GM12878 (cell line): ENCODE measurements at regions not wholly inside any gene's neighbourhood (a gene's known extent, or its start where the extent isn't known, plus 50 kb on each side); places are given as distances from the start of the nearest gene placed in this dataset.

ENCODE experiments used
- ATAC-seq: fragments of 200-7000 bp; cut with Tn5 transposase; 3 replicates; pipeline ENCODE4 v1.9.1; 2020; ENCODE audit warnings: mild to moderate bottlenecking, moderate library complexity
- BruUV-seq: library from RNA; stranded (reverse); fragments of 400-500 nt; replicated peaks from 2 replicates; lab custom pipeline; 2021; lab: Mats Ljungman, UMichigan
- CTCF ChIA-PET: fragments of 300-600 bp; sonication (Branson Sonifier 250); formaldehyde crosslinking; extraction: SDS; loops from one replicate; lab custom pipeline; 2021; ENCODE audit warnings: inconsistent platforms; lab: Yijun Ruan, JAX
- POLR2A ChIA-PET: fragments of 350-600 bp; formaldehyde crosslinking; extraction: SDS; loops from one replicate; lab custom pipeline; 2021; ENCODE audit warnings: inconsistent platforms; lab: Charles Lee
- RAD21 ChIA-PET: fragments of 300-600 bp; sonication (Branson Sonifier 250); formaldehyde crosslinking; loops from one replicate; lab custom pipeline; 2023; ENCODE audit warnings: antibody characterized with exemption; ENCODE audit not compliant: unreplicated experiment; lab: Charles Lee
- SMC1A ChIA-PET: fragments of 300-600 bp; sonication (Branson Sonifier 250); formaldehyde crosslinking; loops from one replicate; lab custom pipeline; 2023; ENCODE audit not compliant: unreplicated experiment, uncharacterized antibody; lab: Charles Lee
- DNase-seq: peaks from one replicate; pipeline ENCODE4 v3.0.0-alpha.2; 2011; ENCODE audit warnings: low read depth, low spot score
- FAIRE-seq: peaks from 3 replicates; lab custom pipeline; 2011; peaks lifted over from hg19 to GRCh38; lab: Jason Lieb, UNC
- H2AFZ ChIP-seq: 2 replicates; pipeline ENCODE4 v1.6.0; 2011; ENCODE audit warnings: low read depth, low read length, control low read depth; ENCODE audit not compliant: control insufficient read depth
- H3K27ac ChIP-seq: 2 replicates; pipeline ENCODE4 v1.5.1; 2011; ENCODE audit warnings: control low read depth; ENCODE audit not compliant: control insufficient read depth, insufficient read depth
- H3K27me3 ChIP-seq, 2 experiments: replicated peaks in 1 of 2; 2 replicates each; pipeline versions ENCODE4 v1.6.0 to v1.6.1; 2011; ENCODE audit warnings: low read length in 1 of 2; ENCODE audit not compliant: control insufficient read depth in 2 of 2, insufficient read depth in 2 of 2
- H3K36me3 ChIP-seq, 2 experiments: 2 replicates each; pipeline ENCODE4 v1.5.1; 2011; ENCODE audit warnings: low read length in 1 of 2; ENCODE audit not compliant: control insufficient read depth in 2 of 2, insufficient read depth in 2 of 2
- H3K4me1 ChIP-seq: 2 replicates; pipeline ENCODE4 v1.6.1; 2011; ENCODE audit warnings: mild to moderate bottlenecking, low read length, moderate library complexity, mixed read lengths; ENCODE audit not compliant: control insufficient read depth, insufficient read depth
- H3K4me2 ChIP-seq: 2 replicates; pipeline ENCODE4 v1.6.0; 2011; ENCODE audit warnings: control low read depth; ENCODE audit not compliant: control insufficient read depth, insufficient read depth
- H3K4me3 ChIP-seq: fragments of 200-600 bp; sonication (generic); 2 replicates; pipeline ENCODE4 v1.5.1; 2016
- H3K79me2 ChIP-seq: 2 replicates; pipeline ENCODE4 v1.6.0; 2011; ENCODE audit warnings: low read length; ENCODE audit not compliant: control insufficient read depth, insufficient read depth
- H3K9ac ChIP-seq: 2 replicates; pipeline ENCODE4 v1.8.0; 2011; ENCODE audit warnings: low read length, control low read depth, mixed read lengths; ENCODE audit not compliant: control insufficient read depth, insufficient read depth
- H3K9me3 ChIP-seq: replicated peaks from 3 replicates; pipeline ENCODE4 v1.5.1; 2011; ENCODE audit warnings: mild to moderate bottlenecking, low read length; ENCODE audit not compliant: control insufficient read depth, insufficient read depth
- H4K20me1 ChIP-seq: 2 replicates; pipeline ENCODE4 v1.6.0; 2011; ENCODE audit not compliant: control insufficient read depth, insufficient read depth
- CHD2 ChIP-seq: IDR thresholded peaks from 2 replicates; pipeline ENCODE4 v1.6.1; 2011; ENCODE audit warnings: low read depth, low read length, improper control_type of control experiment, borderline replicate concordance
- EED ChIP-seq: sonication (generic); IDR thresholded peaks from 2 replicates; pipeline ENCODE4 v1.6.1; 2016; ENCODE audit warnings: antibody characterized with exemption, low read depth
- FOXM1 ChIP-seq: IDR thresholded peaks from 2 replicates; pipeline ENCODE4 v1.6.1; 2012; ENCODE audit warnings: low read depth, mild to moderate bottlenecking, inconsistent platforms, low read length, moderate library complexity
- IRF4 ChIP-seq: IDR thresholded peaks from 2 replicates; pipeline ENCODE4 v1.6.1; 2011; ENCODE audit warnings: low read depth, low read length
- RAD51 ChIP-seq: fragments of 450-650 bp; IDR thresholded peaks from 2 replicates; pipeline ENCODE4 v1.6.1; 2016; ENCODE audit warnings: moderate library complexity, mild to moderate bottlenecking, inconsistent platforms
- SP1 ChIP-seq: IDR thresholded peaks from one replicate; pipeline ENCODE4 v1.6.1; 2011; ENCODE audit warnings: low read depth, low read length
- TBL1XR1 ChIP-seq: IDR thresholded peaks from 2 replicates; pipeline ENCODE4 v1.6.1; 2012; ENCODE audit warnings: low read depth, low read length, improper control_type of control experiment
- TCF3 ChIP-seq: IDR thresholded peaks from 2 replicates; pipeline ENCODE4 v1.6.1; 2012; ENCODE audit warnings: low read depth, mild to moderate bottlenecking, low read length, borderline replicate concordance; ENCODE audit not compliant: insufficient read depth
- YY1 ChIP-seq: IDR thresholded peaks from 2 replicates; pipeline ENCODE4 v1.6.1; 2011; ENCODE audit warnings: low read depth, mild to moderate bottlenecking, low read length
- in situ Hi-C: fragments of 300-500 bp; cut with MboI; formaldehyde crosslinking; loops from 9 replicates; pipeline ENCODE4 v1.14.3; 2018; ENCODE audit warnings: mixed read lengths
- intact Hi-C: fragments of 100-400 bp; cut with micrococcal nuclease; formaldehyde crosslinking; loops from one replicate; pipeline ENCODE4 v1.14.2; 2022; ENCODE audit not compliant: unreplicated experiment
- TF ChIP-seq, protein P1 (sequence below): fragments of 150-350 bp; IDR thresholded peaks from 2 replicates; pipeline ENCODE4 v1.6.1; 2016; ENCODE audit warnings: low read depth, low read length
- TF ChIP-seq, protein P2 (sequence below): IDR thresholded peaks from 2 replicates; pipeline ENCODE4 v1.6.1; 2011; ENCODE audit warnings: low read depth, low read length, improper control_type of control experiment, borderline replicate concordance
- TF ChIP-seq, protein P3 (sequence below): IDR thresholded peaks from 2 replicates; pipeline ENCODE4 v1.6.1; 2012; ENCODE audit warnings: low read depth, low read length, improper control_type of control experiment
- TF ChIP-seq, protein P4 (sequence below): fragments of 450-650 bp; formaldehyde crosslinking; IDR thresholded peaks from 2 replicates; pipeline ENCODE4 v1.4.0; 2022; ENCODE audit warnings: mild to moderate bottlenecking, moderate library complexity

DNA sequence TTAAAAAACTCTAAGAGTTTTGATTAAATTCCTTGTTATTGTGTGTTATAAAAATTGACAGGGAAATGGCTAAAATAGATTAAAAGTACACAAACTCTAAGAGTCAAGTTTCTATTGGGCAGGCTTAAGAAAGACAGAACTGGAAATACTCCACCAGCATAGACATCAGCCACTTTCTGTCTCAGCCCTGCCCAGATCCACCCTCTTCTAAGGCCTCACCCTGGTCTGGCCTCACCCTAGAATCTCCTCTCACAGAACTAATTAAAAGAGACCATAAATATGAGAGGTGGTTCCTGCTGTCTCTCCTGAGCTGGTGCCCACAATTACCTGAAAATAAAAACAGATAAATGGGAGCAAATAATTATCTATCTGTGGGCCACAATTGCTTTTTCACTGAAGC is 1951.0 kb downstream of the TP53TG3F start:
- ATAC-seq (no peak), FAIRE-seq (no peak), DNase-seq (no peak)
- in situ Hi-C loops (no loop called here), intact Hi-C loops (no loop called here)
- ChIA-PET CTCF (interaction anchor here (2.0 kb wide), 1 partner anchor 21 kb away, joined by 6 read pairs; no protein-coding TSS in a partner anchor), POLR2A (no interaction called here)
- H3K9ac ChIP-seq: no peak overlapping the region
- no peaks in the 10 kb centered on the region for H3K4me1 ChIP-seq
- no peak overlapping the region for H3K4me3 ChIP-seq
- BruUV-seq: no TSS peak
- no peaks in the 10 kb centered on the region for H4K20me1 ChIP-seq
- no peak overlapping the region for H2AFZ ChIP-seq
- H3K36me3 ChIP-seq: no peaks in the 10 kb centered on the region
- TF ChIP-seq CHD2: no peak
- TF ChIP-seq, protein P1, sequence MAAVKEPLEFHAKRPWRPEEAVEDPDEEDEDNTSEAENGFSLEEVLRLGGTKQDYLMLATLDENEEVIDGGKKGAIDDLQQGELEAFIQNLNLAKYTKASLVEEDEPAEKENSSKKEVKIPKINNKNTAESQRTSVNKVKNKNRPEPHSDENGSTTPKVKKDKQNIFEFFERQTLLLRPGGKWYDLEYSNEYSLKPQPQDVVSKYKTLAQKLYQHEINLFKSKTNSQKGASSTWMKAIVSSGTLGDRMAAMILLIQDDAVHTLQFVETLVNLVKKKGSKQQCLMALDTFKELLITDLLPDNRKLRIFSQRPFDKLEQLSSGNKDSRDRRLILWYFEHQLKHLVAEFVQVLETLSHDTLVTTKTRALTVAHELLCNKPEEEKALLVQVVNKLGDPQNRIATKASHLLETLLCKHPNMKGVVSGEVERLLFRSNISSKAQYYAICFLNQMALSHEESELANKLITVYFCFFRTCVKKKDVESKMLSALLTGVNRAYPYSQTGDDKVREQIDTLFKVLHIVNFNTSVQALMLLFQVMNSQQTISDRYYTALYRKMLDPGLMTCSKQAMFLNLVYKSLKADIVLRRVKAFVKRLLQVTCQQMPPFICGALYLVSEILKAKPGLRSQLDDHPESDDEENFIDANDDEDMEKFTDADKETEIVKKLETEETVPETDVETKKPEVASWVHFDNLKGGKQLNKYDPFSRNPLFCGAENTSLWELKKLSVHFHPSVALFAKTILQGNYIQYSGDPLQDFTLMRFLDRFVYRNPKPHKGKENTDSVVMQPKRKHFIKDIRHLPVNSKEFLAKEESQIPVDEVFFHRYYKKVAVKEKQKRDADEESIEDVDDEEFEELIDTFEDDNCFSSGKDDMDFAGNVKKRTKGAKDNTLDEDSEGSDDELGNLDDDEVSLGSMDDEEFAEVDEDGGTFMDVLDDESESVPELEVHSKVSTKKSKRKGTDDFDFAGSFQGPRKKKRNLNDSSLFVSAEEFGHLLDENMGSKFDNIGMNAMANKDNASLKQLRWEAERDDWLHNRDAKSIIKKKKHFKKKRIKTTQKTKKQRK: no peak
- TF ChIP-seq, protein P2, sequence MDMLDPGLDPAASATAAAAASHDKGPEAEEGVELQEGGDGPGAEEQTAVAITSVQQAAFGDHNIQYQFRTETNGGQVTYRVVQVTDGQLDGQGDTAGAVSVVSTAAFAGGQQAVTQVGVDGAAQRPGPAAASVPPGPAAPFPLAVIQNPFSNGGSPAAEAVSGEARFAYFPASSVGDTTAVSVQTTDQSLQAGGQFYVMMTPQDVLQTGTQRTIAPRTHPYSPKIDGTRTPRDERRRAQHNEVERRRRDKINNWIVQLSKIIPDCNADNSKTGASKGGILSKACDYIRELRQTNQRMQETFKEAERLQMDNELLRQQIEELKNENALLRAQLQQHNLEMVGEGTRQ: no peak
- no peak for TF ChIP-seq FOXM1
- no peak for TF ChIP-seq IRF4
- TF ChIP-seq SP1: no peak
- TF ChIP-seq, protein P3, sequence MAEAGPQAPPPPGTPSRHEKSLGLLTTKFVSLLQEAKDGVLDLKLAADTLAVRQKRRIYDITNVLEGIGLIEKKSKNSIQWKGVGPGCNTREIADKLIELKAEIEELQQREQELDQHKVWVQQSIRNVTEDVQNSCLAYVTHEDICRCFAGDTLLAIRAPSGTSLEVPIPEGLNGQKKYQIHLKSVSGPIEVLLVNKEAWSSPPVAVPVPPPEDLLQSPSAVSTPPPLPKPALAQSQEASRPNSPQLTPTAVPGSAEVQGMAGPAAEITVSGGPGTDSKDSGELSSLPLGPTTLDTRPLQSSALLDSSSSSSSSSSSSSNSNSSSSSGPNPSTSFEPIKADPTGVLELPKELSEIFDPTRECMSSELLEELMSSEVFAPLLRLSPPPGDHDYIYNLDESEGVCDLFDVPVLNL: no peak
- TF ChIP-seq RAD51: no peak
- TF ChIP-seq TBL1XR1: no peak
- no peak for TF ChIP-seq TCF3
- no peak for TF ChIP-seq YY1
- TF ChIP-seq, protein P4, sequence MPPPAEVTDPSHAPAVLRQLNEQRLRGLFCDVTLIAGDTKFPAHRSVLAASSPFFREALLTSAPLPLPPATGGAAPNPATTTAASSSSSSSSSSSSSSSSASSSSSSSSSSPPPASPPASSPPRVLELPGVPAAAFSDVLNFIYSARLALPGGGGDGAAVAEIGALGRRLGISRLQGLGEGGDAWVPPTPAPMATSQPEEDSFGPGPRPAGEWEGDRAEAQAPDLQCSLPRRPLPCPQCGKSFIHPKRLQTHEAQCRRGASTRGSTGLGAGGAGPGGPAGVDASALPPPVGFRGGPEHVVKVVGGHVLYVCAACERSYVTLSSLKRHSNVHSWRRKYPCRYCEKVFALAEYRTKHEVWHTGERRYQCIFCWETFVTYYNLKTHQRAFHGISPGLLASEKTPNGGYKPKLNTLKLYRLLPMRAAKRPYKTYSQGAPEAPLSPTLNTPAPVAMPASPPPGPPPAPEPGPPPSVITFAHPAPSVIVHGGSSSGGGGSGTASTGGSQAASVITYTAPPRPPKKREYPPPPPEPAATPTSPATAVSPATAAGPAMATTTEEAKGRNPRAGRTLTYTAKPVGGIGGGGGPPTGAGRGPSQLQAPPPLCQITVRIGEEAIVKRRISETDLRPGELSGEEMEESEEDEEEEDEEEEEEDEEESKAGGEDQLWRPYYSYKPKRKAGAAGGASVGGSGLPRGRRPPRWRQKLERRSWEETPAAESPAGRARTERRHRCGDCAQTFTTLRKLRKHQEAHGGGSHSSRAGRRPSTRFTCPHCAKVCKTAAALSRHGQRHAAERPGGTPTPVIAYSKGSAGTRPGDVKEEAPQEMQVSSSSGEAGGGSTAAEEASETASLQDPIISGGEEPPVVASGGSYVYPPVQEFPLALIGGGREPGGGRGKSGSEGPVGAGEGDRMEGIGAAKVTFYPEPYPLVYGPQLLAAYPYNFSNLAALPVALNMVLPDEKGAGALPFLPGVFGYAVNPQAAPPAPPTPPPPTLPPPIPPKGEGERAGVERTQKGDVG (CRISPR knock-in tag): no peak
- no peak for TF ChIP-seq EED
- TF ChIP-seq, all 136 proteins: peak for 0
- Histone ChIP-seq H3K27me3 (no peaks in the 10 kb centered on the region), H3K9me3 (no peaks in the 10 kb centered on the region; the same call in 2 of the 3 replicates), H3K79me2 (no peaks in the 10 kb centered on the region), H3K27ac (no peak overlapping the region), H3K4me2 (no peak overlapping the region)
- ChIA-PET SMC1A (no interaction called here), RAD21 (no interaction called here)
